ENCODE measurements at regions not wholly inside any gene's neighbourhood (a gene's known extent, or its start where the extent isn't known, plus 50 kb on each side); places are given as distances from the start of the nearest gene placed in this dataset.
"Not testable (repeated sequence)": the region's sequence is repeated elsewhere in the genome, so short reads cannot be mapped to it uniquely, and the experiment has no call there.

DNA sequence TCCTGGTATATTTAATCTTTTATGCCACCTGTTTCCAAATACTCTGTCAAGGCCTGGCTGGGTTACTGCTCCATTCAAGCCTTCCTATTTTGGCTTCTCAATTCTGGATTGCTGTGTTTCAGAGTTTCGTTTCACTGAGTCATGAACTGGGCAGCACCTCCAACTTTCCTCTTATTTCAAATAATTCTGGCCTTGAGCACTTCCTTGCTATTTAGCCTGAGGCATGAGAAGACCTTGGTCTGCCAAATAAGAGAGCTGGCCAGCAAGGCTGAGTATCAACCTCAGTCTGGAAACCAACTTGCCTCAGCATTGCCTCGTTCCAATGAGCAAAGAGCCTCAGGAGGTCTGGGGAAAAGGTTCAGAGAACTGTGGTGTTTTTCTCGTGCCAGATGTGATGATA is 66.6 kb downstream of the TNFAIP3 start:
- DNase-seq, result no peak

GRCh38 chr6:137936798-137937197 is 69.7 kb downstream of the TNFAIP3 start:
- no peak for DNase-seq

GRCh38 chr6:137937834-137938233 is 70.8 kb downstream of the TNFAIP3 start:
- no peak for DNase-seq

DNA sequence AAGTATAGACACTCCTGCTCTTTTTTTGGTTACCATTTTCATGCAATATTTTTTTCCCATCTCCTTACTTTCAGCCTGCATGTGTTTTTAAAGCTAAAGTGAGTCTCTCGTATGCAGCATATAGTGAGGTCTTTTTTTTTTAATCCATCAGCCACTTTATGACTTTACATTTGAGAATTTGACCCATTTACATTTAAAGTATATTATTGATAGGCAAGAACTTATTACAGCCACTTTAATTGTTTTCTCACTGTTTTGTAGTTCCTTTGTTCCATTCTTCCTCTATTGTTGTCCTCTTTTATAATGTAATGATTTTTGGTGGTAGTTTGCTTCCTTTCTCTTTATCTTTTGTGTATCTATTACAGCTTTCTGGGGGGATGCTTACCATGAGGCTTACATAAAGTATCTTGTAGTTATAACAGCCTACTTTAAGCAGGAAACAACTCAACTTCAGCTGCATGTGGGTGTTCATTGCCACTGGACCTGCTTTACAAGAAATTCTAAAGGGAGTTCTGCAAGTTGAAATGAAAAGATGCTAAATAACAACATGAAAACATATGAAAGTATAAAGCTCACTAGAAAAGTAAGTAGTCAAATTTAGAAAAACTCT is 71.8 kb downstream of the TNFAIP3 start:
- DNase-seq, result no peak

DNA sequence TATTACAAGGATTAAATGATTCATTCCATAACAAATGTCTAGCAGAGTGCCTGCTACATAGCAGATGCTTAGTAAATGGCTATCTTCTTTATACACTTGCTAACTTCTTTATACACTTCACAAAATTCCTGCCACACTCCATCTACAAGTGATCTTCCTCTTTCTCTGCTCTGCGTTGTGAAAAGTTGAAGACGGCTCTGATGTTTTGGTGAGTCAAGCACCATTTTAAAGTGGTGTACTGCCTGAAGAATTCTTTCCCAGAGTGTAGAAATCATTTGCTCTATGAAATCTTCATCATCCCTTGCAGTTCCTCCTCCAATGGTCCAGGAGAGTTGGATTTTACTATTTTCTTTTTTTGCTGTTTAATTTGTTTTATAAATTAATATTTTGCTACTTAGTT is 74.9 kb downstream of the TNFAIP3 start:
- no peak for DNase-seq

- no peak for DNase-seq
Observed at GRCh38 chr6:137942736-137943135, 75.7 kb downstream of the TNFAIP3 start.

- not testable (repeated sequence) for DNase-seq
Observed at GRCh38 chr6:137944381-137944780, 77.3 kb downstream of the TNFAIP3 start.

DNA sequence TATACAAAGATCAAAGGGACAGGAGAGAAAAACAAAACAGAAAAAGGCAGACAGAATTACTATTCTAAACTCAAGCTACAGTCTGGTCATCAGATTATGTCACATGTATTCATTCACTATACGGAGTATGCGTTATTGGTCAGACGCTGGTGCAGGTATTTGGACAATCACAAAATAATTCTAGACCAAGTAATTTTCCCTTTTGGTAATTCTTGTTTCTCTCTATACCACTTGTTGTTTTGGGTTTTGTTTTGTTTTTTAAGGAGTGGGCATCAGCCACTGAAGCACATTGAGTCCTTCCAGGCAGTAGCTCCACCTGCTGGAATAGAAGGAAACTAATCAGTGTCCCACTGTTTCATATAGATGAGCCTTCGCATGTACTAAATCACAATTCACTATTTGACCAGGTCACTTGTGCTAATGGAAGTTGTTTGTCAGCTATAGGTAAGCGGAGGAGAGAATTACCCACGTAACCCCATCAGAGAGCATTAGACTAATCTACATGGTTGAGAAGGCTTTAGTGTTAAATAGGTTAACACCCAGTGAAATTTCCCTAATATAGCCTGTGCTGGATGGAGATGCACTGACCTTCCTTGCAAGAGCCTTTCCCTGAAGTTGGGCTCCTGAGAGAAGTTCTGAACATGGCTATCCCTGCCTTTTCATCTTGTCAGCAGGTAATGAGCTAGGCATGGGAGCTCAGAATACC is 77.9 kb downstream of the TNFAIP3 start:
- peak; percentile 17 to 43 for DNase-seq

DNA sequence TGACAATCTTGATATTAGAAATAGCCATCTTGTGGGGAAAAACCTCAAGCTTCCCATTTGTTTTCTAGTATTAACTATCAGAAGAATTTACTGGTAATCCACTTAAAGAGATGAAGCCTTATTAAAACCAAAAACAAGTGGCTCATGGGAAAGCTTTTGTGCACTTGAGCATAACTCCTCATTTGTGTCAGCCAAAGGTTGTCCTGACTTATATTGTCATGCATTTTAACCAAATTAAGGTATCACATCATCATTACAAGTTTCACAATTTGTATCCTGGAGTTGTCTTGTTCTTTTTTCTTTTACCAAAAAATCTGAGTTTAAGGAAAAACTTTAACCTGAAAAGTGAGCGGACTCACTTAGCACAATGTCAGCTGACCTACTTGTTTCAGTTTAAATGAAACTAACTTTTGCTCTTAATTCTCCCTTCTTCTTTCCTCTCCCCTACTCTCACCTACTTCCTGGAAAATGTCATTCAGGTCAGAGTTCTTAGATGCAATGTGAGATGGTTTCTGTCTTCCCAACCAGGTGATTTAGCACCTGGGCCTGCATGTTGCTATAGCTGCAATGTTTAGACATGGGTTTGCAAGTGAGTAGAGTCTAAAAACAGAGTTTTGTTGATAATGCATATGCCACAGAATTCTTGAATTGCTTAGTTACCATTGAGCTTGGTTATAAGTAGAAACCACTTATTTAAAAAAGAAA is 82.8 kb downstream of the TNFAIP3 start:
- no peak for DNase-seq

DNA sequence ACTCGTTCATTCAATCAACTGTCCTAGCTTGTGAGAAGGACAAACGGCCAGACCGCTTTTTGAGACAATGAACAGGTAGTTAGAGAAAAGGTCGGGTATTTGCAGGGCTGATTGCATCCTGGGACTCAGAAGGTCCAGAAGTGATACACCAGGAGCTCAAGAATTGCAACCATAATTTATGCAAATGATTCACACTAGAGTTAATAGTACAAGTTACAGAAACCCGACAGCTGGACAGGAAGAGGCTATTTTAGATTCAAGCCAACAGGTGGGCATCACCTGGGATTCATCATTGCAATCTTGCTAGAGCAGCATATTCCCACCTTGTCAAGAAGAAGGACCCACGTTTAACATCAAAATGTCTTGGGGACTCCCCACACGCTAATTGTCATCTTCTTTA is 83.5 kb downstream of the TNFAIP3 start:
- no peak for DNase-seq

- DNase-seq, result no peak
Observed at GRCh38 chr6:137951064-137951597, 84.1 kb downstream of the TNFAIP3 start.

- DNase-seq, result no peak
Observed at GRCh38 chr6:137952247-137952646, 85.2 kb downstream of the TNFAIP3 start.

DNA sequence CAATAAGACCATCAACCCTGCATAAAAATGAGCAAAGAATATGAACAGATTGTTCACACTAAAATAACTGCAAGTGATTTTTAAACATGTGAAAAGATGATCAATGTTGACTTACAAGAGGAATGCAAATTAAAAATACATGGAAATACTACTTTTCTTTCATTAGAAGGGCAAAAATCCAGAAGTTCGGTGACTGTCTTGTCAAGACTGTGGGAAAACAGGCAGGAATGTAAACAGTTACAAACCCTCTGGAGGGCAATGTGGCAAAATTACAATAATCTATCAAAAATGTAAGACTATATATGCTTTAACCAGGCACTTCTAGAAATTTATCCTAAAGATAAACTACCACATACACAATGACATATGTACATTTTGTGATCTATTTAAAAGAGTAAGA is 86.7 kb downstream of the TNFAIP3 start:
- DNase-seq, result no peak

DNA sequence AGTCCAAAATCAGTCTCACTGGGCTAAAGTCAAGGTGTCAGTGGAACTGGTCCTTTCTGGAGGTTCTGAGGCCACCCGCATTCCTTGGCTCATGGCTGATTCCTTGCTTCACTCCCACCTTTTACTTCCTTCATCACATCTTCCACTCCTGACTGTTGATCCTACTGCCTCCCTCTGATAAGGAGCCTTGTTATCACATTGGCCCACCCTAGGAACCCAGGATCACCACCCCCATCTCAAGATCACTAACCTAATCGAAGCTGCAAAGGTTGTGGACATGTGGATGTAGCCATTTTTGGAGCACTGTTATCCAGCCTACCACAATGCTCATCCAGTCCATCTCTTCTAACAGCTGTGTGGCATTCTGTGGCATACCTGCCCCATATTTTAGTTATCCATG is 87.2 kb downstream of the TNFAIP3 start:
- DNase-seq, result no peak

DNA sequence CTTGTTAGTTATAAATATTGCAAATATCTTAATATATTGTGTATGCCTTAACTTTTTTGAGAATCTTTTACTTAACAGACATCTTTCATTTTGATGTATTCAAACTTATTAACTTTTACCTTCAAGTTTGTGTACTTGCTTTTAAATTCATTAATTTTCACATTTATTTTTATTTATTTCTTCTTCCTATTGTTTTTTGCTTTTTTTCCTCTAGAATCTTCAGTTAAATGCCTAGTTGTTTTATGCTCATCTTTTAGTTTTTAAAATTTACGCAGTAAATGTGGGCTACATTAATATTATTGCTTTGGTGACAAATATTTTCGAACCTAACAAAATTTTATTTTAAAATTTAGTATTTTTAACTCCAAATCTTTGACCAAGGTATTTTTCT is 89.0 kb downstream of the TNFAIP3 start:
- DNase-seq, result no peak

DNA sequence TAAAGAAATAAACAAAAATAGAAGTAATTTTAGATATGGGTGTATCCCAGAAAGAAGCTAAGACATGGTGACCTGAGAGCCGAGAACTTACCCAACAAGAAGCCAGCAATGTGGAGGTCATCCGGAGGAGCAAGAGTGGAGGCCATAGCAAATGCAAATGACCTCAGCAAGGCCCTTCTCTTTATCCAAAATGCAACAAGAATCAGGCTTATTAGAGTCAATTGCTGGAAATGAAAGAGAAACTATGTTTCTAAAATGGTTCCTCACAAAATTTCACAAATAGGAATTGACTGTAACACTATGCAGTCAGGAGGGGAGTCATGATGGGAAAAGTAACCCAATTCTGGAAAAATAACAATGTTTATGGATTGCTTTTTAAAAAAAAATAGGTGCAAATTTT is 90.4 kb downstream of the TNFAIP3 start:
- no peak for DNase-seq

GRCh38 chr6:137958811-137959565 is 91.9 kb downstream of the TNFAIP3 start:
- DNase-seq, result no peak

DNA sequence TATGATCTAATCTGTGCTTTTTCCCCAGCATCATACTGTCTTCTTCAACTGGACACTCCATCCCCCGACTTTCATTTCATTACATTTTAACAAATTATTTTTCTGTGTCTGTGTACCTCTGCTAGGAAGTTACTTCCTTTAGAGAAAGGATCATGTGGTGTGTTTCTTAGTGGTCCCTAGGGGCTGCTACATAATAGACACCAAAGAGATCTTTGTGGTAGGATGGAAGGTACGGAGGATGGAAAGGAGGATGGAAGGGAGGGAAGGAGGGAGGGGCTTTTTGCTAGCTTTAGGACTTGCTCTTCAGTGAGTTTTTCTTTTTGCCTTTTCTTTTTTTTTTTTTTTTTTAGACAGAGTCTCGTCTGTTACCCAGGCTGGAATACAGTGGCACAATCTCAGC is 95.7 kb downstream of the TNFAIP3 start:
- no peak for DNase-seq

DNA sequence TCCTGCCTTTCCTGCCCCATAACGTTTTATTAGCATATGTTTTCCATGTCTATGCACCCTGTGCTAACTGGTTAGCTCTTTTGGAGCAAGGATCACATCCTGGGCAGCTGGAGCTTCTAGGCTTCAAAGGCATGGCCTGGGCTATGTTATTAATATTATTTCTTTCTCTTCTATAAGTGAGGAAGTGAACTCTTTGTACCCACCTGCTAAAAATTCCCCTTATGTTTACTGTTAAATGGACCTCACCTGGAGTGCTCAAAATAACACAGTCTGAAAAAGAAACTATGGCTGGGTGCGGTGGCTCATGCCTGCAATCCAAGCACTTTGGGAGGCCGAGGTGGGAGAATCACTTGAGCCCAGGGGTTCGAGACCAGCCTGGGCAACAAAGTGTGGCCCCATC is 97.8 kb downstream of the TNFAIP3 start:
- no peak for DNase-seq

- DNase-seq, result no peak
Observed at GRCh38 chr6:137967689-137968454, 100.8 kb downstream of the TNFAIP3 start.

DNA sequence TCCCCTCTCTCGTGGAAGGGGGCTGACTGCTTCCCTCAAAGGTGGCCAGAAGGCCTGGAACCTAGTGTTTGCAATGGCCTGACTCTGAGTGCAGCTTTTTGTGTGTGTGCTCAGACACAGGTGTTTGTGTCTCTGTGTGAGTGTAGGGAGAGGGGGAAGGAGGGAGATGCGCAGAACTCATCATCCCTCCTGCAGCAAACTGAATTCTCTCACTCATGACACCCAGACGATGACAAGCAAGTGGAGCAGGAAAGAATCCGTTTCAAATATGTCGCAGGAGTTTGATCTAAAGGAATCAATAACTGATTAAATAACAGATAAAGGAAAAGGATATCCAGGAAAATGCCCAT is 101.4 kb downstream of the TNFAIP3 start:
- DNase-seq, result no peak

- DNase-seq, result no peak
Observed at GRCh38 chr6:137968901-137969300, 101.8 kb downstream of the TNFAIP3 start.

DNA sequence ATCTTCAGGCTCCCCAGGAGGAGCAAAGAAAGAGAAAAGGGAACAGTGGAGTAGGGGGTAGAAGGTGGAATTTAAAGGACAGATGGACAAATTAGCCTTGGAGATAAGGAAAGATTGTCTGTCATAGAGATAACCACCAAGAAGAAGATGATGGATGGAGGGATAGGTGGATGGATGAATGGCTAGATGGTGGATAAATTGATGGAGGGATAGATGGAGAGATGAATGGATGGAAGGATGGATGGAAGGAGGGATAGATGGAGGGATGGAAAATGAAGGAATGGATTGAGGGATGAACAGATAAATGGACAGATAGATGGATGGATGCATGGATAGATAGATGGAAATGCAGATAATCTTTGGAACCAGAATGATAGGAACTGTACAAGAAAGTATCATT is 102.8 kb downstream of the TNFAIP3 start:
- DNase-seq, result no peak
